Uterus (tissue), 2 donors: ENCODE measurements at regions not wholly inside any gene's neighbourhood (a gene's known extent, or its start where the extent isn't known, plus 50 kb on each side); places are given as distances from the start of the nearest gene placed in this dataset.

Experiments
- CTCF ChIP-seq, 4 experiments: fragments of 200-600 bp in 2 of 4; fragments of 450-650 bp in 2 of 4; sonication (generic) in 2 of 4; IDR thresholded peaks; one replicate each; pipeline ENCODE4 v1.5.1; 2016 to 2019; ENCODE audit warnings: antibody characterized with exemption in 4 of 4, mild to moderate bottlenecking in 2 of 4, moderate library complexity in 1 of 4
- POLR2A ChIP-seq, 2 donors: fragments of 450-650 bp; IDR thresholded peaks; one replicate each; pipeline ENCODE4 v1.6.1; 2016; ENCODE audit warnings: antibody characterized with exemption in 2 of 2, mild to moderate bottlenecking in 1 of 2, moderate library complexity in 1 of 2

GRCh38 chr2:172230332-172230888 is 127.7 kb upstream of the DLX2 start:
- TF ChIP-seq CTCF (IDR thresholded peaks at IDR 0.05), result no peak
- no peak for TF ChIP-seq POLR2A (IDR thresholded peaks at IDR 0.05)
